ENCODE measurements at regions not wholly inside any gene's neighbourhood (a gene's known extent, or its start where the extent isn't known, plus 50 kb on each side); places are given as distances from the start of the nearest gene placed in this dataset.

- no peak for TF ChIP-seq CTCF (IDR thresholded peaks at IDR 0.05)
- TF ChIP-seq EP300 (IDR thresholded peaks at IDR 0.05) = no peak
- no peak for TF ChIP-seq POLR2A (IDR thresholded peaks at IDR 0.05)
- TF ChIP-seq POLR2AphosphoS5 (IDR thresholded peaks at IDR 0.05) = no peak
These were observed 185.4 kb downstream of the IGLL1 start for GRCh38 chr22:23394525-23395326.

Data from sigmoid colon (tissue), 4 donors.